Activated CD4-positive, alpha-beta memory T cell treated with anti-CD3 and anti-CD28 coated beads, Interleukin-2, amount 10 ng/mL, durations not matched to agents 7 days and 5 days (primary cell): ENCODE measurements at regions not wholly inside any gene's neighbourhood (a gene's known extent, or its start where the extent isn't known, plus 50 kb on each side); places are given as distances from the start of the nearest gene placed in this dataset.

Experiments used
- CTCF ChIA-PET: fragments of 350-600 bp; sonication (Branson Sonifier 250); formaldehyde crosslinking; loops from one replicate; lab custom pipeline; 2021; ENCODE audit warnings: antibody characterized with exemption, inconsistent platforms; lab: Charles Lee
- POLR2A ChIA-PET: fragments of 350-600 bp; sonication (Branson Sonifier 250); formaldehyde crosslinking; loops from one replicate; lab custom pipeline; 2021; ENCODE audit warnings: antibody characterized with exemption; lab: Charles Lee
- DNase-seq: peaks from one replicate; pipeline ENCODE4 v3.0.0-alpha.2; 2020
- H3K27ac Mint-ChIP-seq: one replicate; pipeline ENCODE4 v1.8.0; 2021; ENCODE audit warnings: mild to moderate bottlenecking, mixed read lengths
- H3K27me3 Mint-ChIP-seq: one replicate; pipeline ENCODE4 v1.8.0; 2021; ENCODE audit warnings: mixed read lengths
- H3K36me3 Mint-ChIP-seq: one replicate; pipeline ENCODE4 v1.8.0; 2021; ENCODE audit warnings: low read depth, mixed read lengths
- H3K4me1 Mint-ChIP-seq: one replicate; pipeline ENCODE4 v1.8.0; 2021; ENCODE audit warnings: mixed read lengths
- H3K4me3 Mint-ChIP-seq: one replicate; pipeline ENCODE4 v1.8.0; 2021; ENCODE audit warnings: mild to moderate bottlenecking, mixed read lengths
- H3K9me3 Mint-ChIP-seq: one replicate; pipeline ENCODE4 v1.8.0; 2021; ENCODE audit warnings: mixed read lengths

GRCh38 chr18:77960791-77961410 is 711.3 kb downstream of the GALR1 start:
- no peak for DNase-seq
- H3K4me3 Mint-ChIP-seq: no peak overlapping the region

GRCh38 chr18:77967071-77967470 is 717.4 kb downstream of the GALR1 start:
- Mint-ChIP-seq H3K27ac (no peak overlapping the region), H3K4me3 (no peak overlapping the region), H3K4me1 (no peaks in the 10 kb centered on the region), H3K27me3 (no peaks in the 10 kb centered on the region), H3K36me3 (no peaks in the 10 kb centered on the region), H3K9me3 (no peaks in the 10 kb centered on the region)
- POLR2A ChIA-PET: no interaction called here
- no peak for DNase-seq
- CTCF ChIA-PET: no interaction called here

More at GRCh38 chr18:77960791-77961410, 711.3 kb downstream of the GALR1 start:
- peaks cover 11% of the 10 kb centered on the region for H3K9me3 Mint-ChIP-seq
- CTCF ChIA-PET: no interaction called here
- H3K27ac Mint-ChIP-seq: no peak overlapping the region
- H3K27me3 Mint-ChIP-seq: no peaks in the 10 kb centered on the region
- POLR2A ChIA-PET: no interaction called here
- no peaks in the 10 kb centered on the region for H3K36me3 Mint-ChIP-seq
- H3K4me1 Mint-ChIP-seq: no peaks in the 10 kb centered on the region

GRCh38 chr18:77967791-77968190 is 718.1 kb downstream of the GALR1 start:
- Mint-ChIP-seq H3K9me3 (no peaks in the 10 kb centered on the region), H3K4me3 (no peak overlapping the region), H3K4me1 (no peaks in the 10 kb centered on the region), H3K27ac (no peak overlapping the region), H3K36me3 (no peaks in the 10 kb centered on the region), H3K27me3 (no peaks in the 10 kb centered on the region)
- ChIA-PET CTCF (no interaction called here), POLR2A (no interaction called here)
- no peak for DNase-seq

GRCh38 chr18:77969972-77970371 is 720.3 kb downstream of the GALR1 start:
- Mint-ChIP-seq H3K9me3 (peaks cover 5% of the 10 kb centered on the region), H3K4me1 (no peaks in the 10 kb centered on the region), H3K27me3 (no peaks in the 10 kb centered on the region), H3K27ac (no peak overlapping the region), H3K4me3 (no peak overlapping the region), H3K36me3 (no peaks in the 10 kb centered on the region)
- DNase-seq: no peak
- ChIA-PET CTCF (no interaction called here), POLR2A (no interaction called here)

DNA sequence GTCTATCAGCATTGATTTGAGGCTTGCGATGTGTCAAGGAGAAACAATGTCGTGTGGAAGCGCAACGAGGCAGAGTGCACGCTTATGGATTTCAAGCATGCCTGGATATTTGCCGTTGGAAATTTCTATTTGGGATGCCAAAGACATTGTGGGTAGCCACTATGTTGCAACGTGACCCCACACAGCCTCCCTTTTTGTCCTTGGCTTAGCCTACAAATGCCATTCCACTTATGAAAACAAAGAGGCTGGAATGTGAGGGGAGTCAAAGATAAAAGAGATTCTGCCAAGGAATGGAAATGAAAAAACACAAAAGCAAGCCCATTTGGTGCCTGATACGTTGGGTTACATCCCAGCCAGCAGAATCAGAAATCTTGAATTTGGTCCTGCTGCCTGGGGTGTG is 721.2 kb downstream of the GALR1 start:
- ChIA-PET POLR2A (no interaction called here), CTCF (no interaction called here)
- no peak for DNase-seq
- no peak overlapping the region for H3K4me3 Mint-ChIP-seq
- H3K27ac Mint-ChIP-seq: no peak overlapping the region
- H3K27me3 Mint-ChIP-seq: no peaks in the 10 kb centered on the region
- no peaks in the 10 kb centered on the region for H3K4me1 Mint-ChIP-seq
- no peaks in the 10 kb centered on the region for H3K36me3 Mint-ChIP-seq
- H3K9me3 Mint-ChIP-seq: peaks cover 10% of the 10 kb centered on the region

GRCh38 chr18:77973745-77974144 is 724.1 kb downstream of the GALR1 start:
- POLR2A ChIA-PET: no interaction called here
- no peaks in the 10 kb centered on the region for H3K36me3 Mint-ChIP-seq

GRCh38 chr18:77974329-77974728 is 724.7 kb downstream of the GALR1 start:
- ChIA-PET POLR2A (no interaction called here), CTCF (no interaction called here)
- Mint-ChIP-seq H3K4me1 (no peaks in the 10 kb centered on the region), H3K27me3 (no peaks in the 10 kb centered on the region), H3K27ac (no peak overlapping the region), H3K9me3 (peaks cover 18% of the 10 kb centered on the region), H3K4me3 (no peak overlapping the region), H3K36me3 (no peaks in the 10 kb centered on the region)
- DNase-seq: no peak

More at GRCh38 chr18:77973745-77974144, 724.1 kb downstream of the GALR1 start:
- CTCF ChIA-PET: no interaction called here
- no peak overlapping the region for H3K27ac Mint-ChIP-seq
- H3K4me1 Mint-ChIP-seq: no peaks in the 10 kb centered on the region
- H3K4me3 Mint-ChIP-seq: no peak overlapping the region
- no peaks in the 10 kb centered on the region for H3K27me3 Mint-ChIP-seq
- DNase-seq: no peak
- H3K9me3 Mint-ChIP-seq: peaks cover 18% of the 10 kb centered on the region

DNA sequence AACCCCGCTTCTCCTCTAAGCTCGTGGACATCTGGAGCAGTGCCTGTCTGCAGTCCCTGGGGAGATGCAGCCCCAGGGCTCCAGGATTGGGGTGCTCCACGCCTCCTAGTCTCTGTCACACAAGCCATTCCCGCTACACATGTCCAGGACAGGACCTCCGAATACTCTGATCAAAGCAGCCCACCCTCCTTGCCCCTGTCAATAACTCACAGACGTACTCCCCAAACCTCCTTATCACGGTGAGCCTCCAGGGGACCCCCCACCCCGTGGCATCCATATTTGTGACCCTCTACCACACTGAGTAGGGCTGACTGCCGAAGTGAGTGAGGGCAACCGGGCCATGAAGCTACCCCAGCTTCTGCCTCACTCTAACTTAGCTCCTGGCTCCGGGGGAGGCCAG is 727.7 kb downstream of the GALR1 start:
- H3K9me3 Mint-ChIP-seq: peaks cover 18% of the 10 kb centered on the region
- POLR2A ChIA-PET: no interaction called here
- no peak for DNase-seq
- H3K4me3 Mint-ChIP-seq: no peak overlapping the region
- H3K27me3 Mint-ChIP-seq: no peaks in the 10 kb centered on the region
- H3K27ac Mint-ChIP-seq: no peak overlapping the region
- no peaks in the 10 kb centered on the region for H3K36me3 Mint-ChIP-seq
- H3K4me1 Mint-ChIP-seq: no peaks in the 10 kb centered on the region
- CTCF ChIA-PET: no interaction called here

DNA sequence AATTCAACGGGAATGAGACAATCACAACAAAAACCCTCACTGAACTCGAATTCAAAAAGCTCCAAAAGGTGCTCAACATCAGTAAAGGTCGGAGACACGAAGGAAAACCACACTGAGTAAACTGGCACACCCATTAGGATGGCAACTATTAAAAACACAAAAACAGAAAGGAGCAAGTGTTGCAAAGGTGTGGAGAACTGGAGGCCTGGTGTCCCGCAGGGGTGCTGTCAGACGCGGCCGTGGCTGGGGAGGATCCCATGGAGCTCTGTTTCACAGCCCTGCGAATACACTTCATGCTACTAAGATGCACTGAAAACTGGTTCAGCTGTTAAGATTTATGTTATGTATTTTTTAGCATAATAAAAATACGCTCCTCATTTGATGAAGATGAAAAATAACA is 730.6 kb downstream of the GALR1 start:
- POLR2A ChIA-PET: no interaction called here
- H3K36me3 Mint-ChIP-seq: no peaks in the 10 kb centered on the region
- H3K4me1 Mint-ChIP-seq: no peaks in the 10 kb centered on the region

GRCh38 chr18:77981874-77982273 is 732.2 kb downstream of the GALR1 start:
- H3K9me3 Mint-ChIP-seq: peaks cover 13% of the 10 kb centered on the region

More for the DNA sequence above, 730.6 kb downstream of the GALR1 start:
- CTCF ChIA-PET: no interaction called here
- no peak overlapping the region for H3K27ac Mint-ChIP-seq
- H3K27me3 Mint-ChIP-seq: no peaks in the 10 kb centered on the region
- DNase-seq: no peak
- no peak overlapping the region for H3K4me3 Mint-ChIP-seq
- peaks cover 20% of the 10 kb centered on the region for H3K9me3 Mint-ChIP-seq

GRCh38 chr18:77983270-77983669 is 733.6 kb downstream of the GALR1 start:
- H3K36me3 Mint-ChIP-seq: no peaks in the 10 kb centered on the region
- POLR2A ChIA-PET: no interaction called here
- no peaks in the 10 kb centered on the region for H3K4me1 Mint-ChIP-seq
- CTCF ChIA-PET: no interaction called here
- no peak overlapping the region for H3K27ac Mint-ChIP-seq
- H3K9me3 Mint-ChIP-seq: peaks cover 9% of the 10 kb centered on the region
- no peak for DNase-seq
- no peak overlapping the region for H3K4me3 Mint-ChIP-seq
- no peaks in the 10 kb centered on the region for H3K27me3 Mint-ChIP-seq

More at GRCh38 chr18:77981874-77982273, 732.2 kb downstream of the GALR1 start:
- POLR2A ChIA-PET: no interaction called here
- no peaks in the 10 kb centered on the region for H3K27me3 Mint-ChIP-seq
- no peak for DNase-seq
- H3K36me3 Mint-ChIP-seq: no peaks in the 10 kb centered on the region
- H3K27ac Mint-ChIP-seq: no peak overlapping the region
- H3K4me1 Mint-ChIP-seq: no peaks in the 10 kb centered on the region
- CTCF ChIA-PET: no interaction called here
- no peak overlapping the region for H3K4me3 Mint-ChIP-seq

DNA sequence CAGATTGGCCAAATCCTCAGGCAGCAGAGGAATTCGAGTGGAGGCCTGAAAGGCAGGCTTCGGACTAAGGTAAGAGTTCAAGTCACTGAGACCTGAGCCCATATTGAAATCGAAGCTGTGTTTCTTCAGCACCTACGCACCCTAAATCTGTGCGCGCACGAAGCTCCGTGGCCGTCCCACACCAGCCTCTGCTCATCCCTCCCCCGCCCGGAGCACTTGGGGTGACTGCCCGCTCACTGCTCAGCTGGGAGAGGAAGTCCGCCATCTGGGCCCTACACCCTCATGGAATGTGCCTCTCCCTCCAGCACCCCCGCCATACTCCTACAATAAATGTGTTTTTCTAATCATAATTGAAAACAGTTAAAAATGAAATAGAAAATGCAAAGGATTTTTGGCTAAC is 734.5 kb downstream of the GALR1 start:
- H3K9me3 Mint-ChIP-seq: peaks cover 7% of the 10 kb centered on the region
- ChIA-PET CTCF (no interaction called here), POLR2A (no interaction called here)
- DNase-seq: no peak
- H3K36me3 Mint-ChIP-seq: no peaks in the 10 kb centered on the region
- H3K27ac Mint-ChIP-seq: no peak overlapping the region
- H3K4me1 Mint-ChIP-seq: no peaks in the 10 kb centered on the region
- H3K4me3 Mint-ChIP-seq: no peak overlapping the region
- H3K27me3 Mint-ChIP-seq: no peaks in the 10 kb centered on the region

DNA sequence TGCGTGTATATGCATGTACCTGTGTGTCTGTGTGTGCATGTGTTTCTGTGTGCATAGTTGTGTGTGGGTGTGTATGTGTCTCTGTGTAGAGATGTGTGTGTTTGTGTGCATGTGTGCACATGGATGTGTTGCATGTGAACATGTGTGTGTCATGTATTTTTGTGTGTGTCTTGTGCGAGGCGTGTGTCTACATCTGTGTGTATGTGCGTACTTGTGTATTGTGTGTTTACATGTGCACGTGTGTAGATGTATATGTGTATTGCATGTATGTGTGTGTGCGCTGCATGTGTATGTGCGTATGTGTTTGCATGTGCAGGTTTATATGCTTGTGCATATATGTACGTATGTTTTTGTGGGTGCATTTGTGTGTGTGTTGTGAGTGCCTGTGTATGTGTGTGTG is 735.2 kb downstream of the GALR1 start:
- Mint-ChIP-seq H3K36me3 (no peaks in the 10 kb centered on the region), H3K9me3 (peaks cover 7% of the 10 kb centered on the region), H3K4me3 (no peak overlapping the region), H3K27ac (no peak overlapping the region), H3K4me1 (no peaks in the 10 kb centered on the region), H3K27me3 (no peaks in the 10 kb centered on the region)
- DNase-seq: no peak
- ChIA-PET POLR2A (no interaction called here), CTCF (no interaction called here)

DNA sequence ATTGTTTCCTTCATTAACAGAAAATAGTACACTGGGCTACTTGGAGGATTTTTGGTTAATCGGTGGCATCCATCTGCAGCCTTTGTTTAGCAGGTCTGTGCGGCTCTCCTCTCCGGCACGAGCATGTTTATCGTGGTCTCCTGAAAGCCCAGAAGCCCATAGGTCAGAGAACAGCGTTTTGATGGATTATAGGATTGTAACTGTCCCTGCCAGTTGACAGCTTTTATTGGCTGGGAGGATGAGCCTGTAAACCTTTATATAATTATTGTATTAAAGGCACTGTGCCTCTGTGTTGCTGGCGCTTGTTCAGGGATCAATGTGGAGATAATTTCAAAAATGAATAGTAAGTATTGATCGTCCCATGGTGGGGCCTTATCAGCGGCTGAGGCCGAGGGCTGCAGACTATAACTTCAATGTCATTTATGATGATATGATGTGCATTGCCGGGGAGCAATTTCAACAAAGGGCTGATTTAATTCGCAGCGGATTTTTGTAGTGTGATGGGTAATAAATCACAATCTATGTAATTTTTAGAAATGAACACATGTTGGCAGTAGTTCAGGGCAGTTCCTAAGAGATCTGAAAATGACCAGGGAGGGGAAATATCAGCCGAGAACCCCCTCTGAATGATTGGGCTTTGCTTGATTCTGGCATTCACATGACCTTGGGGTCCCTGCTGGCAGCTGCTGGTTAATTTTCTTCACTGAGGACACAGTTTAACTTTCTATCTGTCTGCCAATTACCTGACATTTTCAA is 736.1 kb downstream of the GALR1 start:
- DNase-seq: no peak
- CTCF ChIA-PET: no interaction called here
- Mint-ChIP-seq H3K36me3 (no peaks in the 10 kb centered on the region), H3K27me3 (no peaks in the 10 kb centered on the region), H3K27ac (no peak overlapping the region), H3K9me3 (peaks cover 7% of the 10 kb centered on the region), H3K4me1 (no peaks in the 10 kb centered on the region), H3K4me3 (no peak overlapping the region)
- POLR2A ChIA-PET: no interaction called here
